ENCODE measurements at regions not wholly inside any gene's neighbourhood (a gene's known extent, or its start where the extent isn't known, plus 50 kb on each side); places are given as distances from the start of the nearest gene placed in this dataset.

DNA sequence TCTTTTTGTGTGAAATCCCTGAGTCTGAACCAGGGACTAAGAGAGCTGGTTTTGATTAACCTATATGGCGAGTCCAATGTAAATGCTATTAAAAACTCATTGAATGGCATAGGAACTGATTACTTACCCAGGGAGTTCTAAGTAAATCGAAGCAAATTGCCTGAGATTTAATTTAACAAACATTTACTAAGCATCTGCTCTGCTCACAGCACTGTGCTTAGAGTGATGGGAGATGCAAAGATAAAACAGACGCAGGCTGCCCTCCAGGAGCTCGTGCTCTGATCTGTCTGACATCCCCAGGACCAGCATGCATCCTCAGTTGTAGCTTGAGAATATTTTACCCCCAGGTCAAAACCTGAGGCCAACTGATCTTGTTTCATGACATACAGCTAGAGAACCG, 247.9 kb downstream of the NR2F2 start:
- no peak for DNase-seq (ENCODE audit: low spot score in 2 of 2)
- TF ChIP-seq POLR2A (IDR thresholded peaks at IDR 0.05) (no peak), POLR2AphosphoS5 (IDR thresholded peaks at IDR 0.05) (no peak)
- TF ChIP-seq, protein P1, sequence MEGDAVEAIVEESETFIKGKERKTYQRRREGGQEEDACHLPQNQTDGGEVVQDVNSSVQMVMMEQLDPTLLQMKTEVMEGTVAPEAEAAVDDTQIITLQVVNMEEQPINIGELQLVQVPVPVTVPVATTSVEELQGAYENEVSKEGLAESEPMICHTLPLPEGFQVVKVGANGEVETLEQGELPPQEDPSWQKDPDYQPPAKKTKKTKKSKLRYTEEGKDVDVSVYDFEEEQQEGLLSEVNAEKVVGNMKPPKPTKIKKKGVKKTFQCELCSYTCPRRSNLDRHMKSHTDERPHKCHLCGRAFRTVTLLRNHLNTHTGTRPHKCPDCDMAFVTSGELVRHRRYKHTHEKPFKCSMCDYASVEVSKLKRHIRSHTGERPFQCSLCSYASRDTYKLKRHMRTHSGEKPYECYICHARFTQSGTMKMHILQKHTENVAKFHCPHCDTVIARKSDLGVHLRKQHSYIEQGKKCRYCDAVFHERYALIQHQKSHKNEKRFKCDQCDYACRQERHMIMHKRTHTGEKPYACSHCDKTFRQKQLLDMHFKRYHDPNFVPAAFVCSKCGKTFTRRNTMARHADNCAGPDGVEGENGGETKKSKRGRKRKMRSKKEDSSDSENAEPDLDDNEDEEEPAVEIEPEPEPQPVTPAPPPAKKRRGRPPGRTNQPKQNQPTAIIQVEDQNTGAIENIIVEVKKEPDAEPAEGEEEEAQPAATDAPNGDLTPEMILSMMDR (IDR thresholded peaks at IDR 0.05): no peak
- Histone ChIP-seq H3K4me3 (no peak overlapping the region), H3K9me3 (no peaks in the 10 kb centered on the region), H3K27me3 (no peaks in the 10 kb centered on the region), H3K27ac (no peak overlapping the region), H3K36me3 (no peaks in the 10 kb centered on the region), H3K4me1 (no peaks in the 10 kb centered on the region)
- intact Hi-C loops (cut with DNase I; ENCODE audit: low total_unique reads): no loop called here

DNA sequence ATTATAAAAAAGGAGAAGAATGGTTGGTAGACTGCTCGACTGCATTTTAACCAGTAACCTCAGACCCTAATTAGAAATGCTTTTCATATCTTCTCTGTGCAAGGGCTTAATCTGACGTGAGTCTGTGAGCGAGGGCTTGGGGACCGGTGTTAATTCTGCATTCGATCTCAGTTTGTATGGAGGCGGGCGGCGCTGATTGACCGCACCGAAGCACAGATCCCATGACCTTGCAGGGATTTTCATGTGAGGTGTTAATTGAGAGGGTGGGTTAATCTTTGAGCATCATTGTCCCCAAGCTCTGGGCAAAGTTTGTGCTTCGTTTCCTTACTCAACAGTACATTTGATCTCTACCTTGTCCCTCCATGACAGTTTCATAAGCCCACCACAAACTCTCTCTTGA, 250.9 kb downstream of the NR2F2 start:
- TF ChIP-seq, protein P1 (IDR thresholded peaks at IDR 0.05): no peak
- TF ChIP-seq POLR2A (IDR thresholded peaks at IDR 0.05) (no peak), POLR2AphosphoS5 (IDR thresholded peaks at IDR 0.05) (no peak)
- intact Hi-C loops (cut with DNase I; ENCODE audit: low total_unique reads): no loop called here

DNA sequence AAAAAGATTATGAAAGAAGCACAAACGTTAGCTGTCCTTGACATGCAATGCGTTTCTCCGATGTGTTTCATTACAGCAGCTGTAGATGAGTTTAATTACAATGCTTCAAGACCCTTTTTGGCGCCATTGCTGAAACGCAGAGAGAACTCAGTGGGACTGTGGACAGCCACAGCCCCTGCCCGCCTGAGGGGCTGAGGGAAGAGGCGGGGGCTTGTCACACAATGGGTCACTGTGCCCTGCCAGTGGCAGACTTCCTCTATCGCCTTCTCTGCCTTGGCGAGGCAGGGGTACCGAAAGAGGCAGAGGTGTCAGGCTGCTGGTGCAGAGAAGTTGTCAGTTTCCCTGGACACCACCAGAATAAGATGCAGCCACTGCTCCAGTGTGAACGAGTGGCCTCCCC, 252.0 kb downstream of the NR2F2 start:
- Histone ChIP-seq H3K27ac (no peak overlapping the region), H3K4me3 (no peak overlapping the region), H3K27me3 (no peaks in the 10 kb centered on the region), H3K9me3 (no peaks in the 10 kb centered on the region), H3K36me3 (no peaks in the 10 kb centered on the region), H3K4me1 (no peaks in the 10 kb centered on the region)
- intact Hi-C loops (cut with DNase I; ENCODE audit: low total_unique reads): no loop called here
- no peak for DNase-seq (ENCODE audit: low spot score in 2 of 2)
- TF ChIP-seq POLR2AphosphoS5 (IDR thresholded peaks at IDR 0.05) (no peak), POLR2A (IDR thresholded peaks at IDR 0.05) (no peak)
- TF ChIP-seq, protein P1 (IDR thresholded peaks at IDR 0.05): no peak

More for the DNA sequence above, 250.9 kb downstream of the NR2F2 start:
- no peaks in the 10 kb centered on the region for H3K36me3 ChIP-seq
- no peak for DNase-seq (ENCODE audit: low spot score in 2 of 2)
- no peaks in the 10 kb centered on the region for H3K9me3 ChIP-seq
- H3K4me3 ChIP-seq: no peak overlapping the region
- H3K27ac ChIP-seq: no peak overlapping the region
- no peaks in the 10 kb centered on the region for H3K4me1 ChIP-seq
- H3K27me3 ChIP-seq: no peaks in the 10 kb centered on the region

DNA sequence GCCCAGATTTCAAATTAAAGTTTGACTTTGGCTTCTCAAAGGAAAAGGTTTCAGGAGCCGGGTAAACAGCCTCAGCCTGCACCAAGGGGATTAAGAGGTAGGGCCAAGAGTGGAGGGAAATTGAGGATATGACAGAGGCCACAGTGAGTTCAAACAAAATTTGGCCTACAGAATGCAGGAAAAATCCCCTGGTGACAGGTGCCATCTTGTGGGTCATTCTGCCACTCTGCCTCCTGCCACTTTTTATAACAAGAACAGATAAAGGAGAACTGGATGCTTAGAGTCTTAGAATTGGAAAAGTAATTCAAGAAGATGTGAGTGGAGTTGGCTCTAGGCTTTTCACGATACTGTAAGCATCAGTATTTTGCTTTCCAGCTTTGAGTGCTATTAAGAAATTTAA, 253.2 kb downstream of the NR2F2 start:
- no peaks in the 10 kb centered on the region for H3K9me3 ChIP-seq
- no peak for DNase-seq (ENCODE audit: low spot score in 2 of 2)
- intact Hi-C loops (cut with DNase I; ENCODE audit: low total_unique reads): no loop called here
- H3K36me3 ChIP-seq: no peaks in the 10 kb centered on the region
- no peak overlapping the region for H3K4me3 ChIP-seq
- no peak overlapping the region for H3K27ac ChIP-seq
- no peaks in the 10 kb centered on the region for H3K4me1 ChIP-seq
- peaks cover 0 to 3% of the 10 kb centered on the region in 2 donors for H3K27me3 ChIP-seq
- TF ChIP-seq POLR2A (IDR thresholded peaks at IDR 0.05): no peak
- TF ChIP-seq, protein P1 (IDR thresholded peaks at IDR 0.05): no peak
- no peak for TF ChIP-seq POLR2AphosphoS5 (IDR thresholded peaks at IDR 0.05)

DNA sequence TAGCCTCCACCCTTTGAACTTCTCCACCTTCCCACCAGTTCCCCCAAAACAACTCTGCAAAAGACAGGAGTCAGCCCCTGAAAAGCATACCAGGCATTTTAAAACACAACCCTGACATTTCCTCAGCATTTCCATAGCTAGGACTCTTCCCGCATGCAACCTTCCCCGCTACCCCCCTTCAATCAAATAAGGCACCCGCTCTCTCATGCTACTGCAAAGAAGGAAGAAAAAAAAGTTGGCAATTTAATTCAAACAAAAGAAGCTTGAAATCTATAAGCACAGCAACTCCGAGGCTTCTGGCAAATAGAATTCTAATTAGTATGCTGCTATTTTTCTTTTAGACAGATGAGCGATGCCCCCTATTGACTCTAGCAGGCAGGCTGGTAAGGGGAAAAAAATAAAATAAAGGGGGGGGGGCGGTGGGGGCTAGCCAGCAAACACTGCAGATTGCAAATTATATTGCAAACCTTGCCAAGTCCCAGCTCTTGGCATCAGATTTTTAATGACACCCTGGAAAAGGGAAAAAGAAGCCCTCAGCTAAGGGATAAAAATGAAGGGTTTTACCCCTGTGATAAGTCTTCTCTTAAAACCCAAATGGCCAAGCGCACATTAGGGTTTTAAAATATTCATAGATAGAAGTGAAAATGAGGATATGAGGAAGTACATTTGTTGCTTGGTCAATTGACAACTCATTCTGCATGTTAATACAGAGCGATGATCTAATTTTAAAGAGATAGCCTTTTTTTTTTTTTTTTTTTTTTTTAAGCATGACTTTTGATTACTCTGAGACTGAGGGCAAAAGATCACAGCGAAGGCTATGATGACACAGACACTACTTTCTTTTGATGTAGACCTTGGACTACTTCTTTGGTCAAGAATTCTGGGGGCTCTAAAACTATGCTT, 255.2 kb downstream of the NR2F2 start:
- DNase-seq (ENCODE audit: low spot score in 2 of 2): no peak
- TF ChIP-seq POLR2A (IDR thresholded peaks at IDR 0.05) (no peak), POLR2AphosphoS5 (IDR thresholded peaks at IDR 0.05) (no peak)
- TF ChIP-seq, protein P1 (IDR thresholded peaks at IDR 0.05): no peak
- H3K36me3 ChIP-seq: no peaks in the 10 kb centered on the region
- H3K27me3 ChIP-seq: peaks cover 0 to 11% of the 10 kb centered on the region in 2 donors
- intact Hi-C loops (cut with DNase I; ENCODE audit: low total_unique reads): no loop called here
- H3K27ac ChIP-seq: no peak overlapping the region
- no peaks in the 10 kb centered on the region for H3K4me1 ChIP-seq
- no peak overlapping the region for H3K4me3 ChIP-seq
- H3K9me3 ChIP-seq: no peaks in the 10 kb centered on the region

All from breast epithelium (tissue), 4 donors.